HEK293 (cell line): ENCODE measurements at regions not wholly inside any gene's neighbourhood (a gene's known extent, or its start where the extent isn't known, plus 50 kb on each side); places are given as distances from the start of the nearest gene placed in this dataset.

ENCODE experiments used
- CTCF ChIA-PET: fragments of 350-600 bp; formaldehyde crosslinking; extraction: SDS; loops from one replicate; lab custom pipeline; 2021; ENCODE audit warnings: antibody characterized with exemption; lab: Yijun Ruan, JAX
- POLR2A ChIA-PET: fragments of 300-600 bp; formaldehyde crosslinking; extraction: SDS; loops from one replicate; lab custom pipeline; 2020; ENCODE audit warnings: antibody characterized with exemption, inconsistent platforms; lab: Yijun Ruan, JAX
- H3K27ac ChIP-seq: fragments of 200-500 bp; sonication (Bioruptor generic); 2 replicates; pipeline ENCODE4 v1.5.1; 2014; ENCODE audit warnings: low read depth, low read length, control low read depth, inconsistent platforms; ENCODE audit errors: extremely low read depth
- H3K36me3 ChIP-seq, 2 experiments: fragments of 200-500 bp in 1 of 2; sonication (Bioruptor generic) in 1 of 2; 1 replicate in 1 of 2; 2 replicates in 1 of 2; pipeline ENCODE4 v1.5.1; 2014 to 2017; ENCODE audit warnings: inconsistent platforms in 2 of 2, low read length in 2 of 2; ENCODE audit not compliant: control insufficient read depth in 2 of 2, insufficient read depth in 1 of 2
- H3K4me1 ChIP-seq: fragments of 200-500 bp; sonication (Bioruptor generic); 2 replicates; pipeline ENCODE4 v1.5.1; 2014; ENCODE audit warnings: mild to moderate bottlenecking, low read length, inconsistent platforms; ENCODE audit not compliant: control insufficient read depth, insufficient read depth
- H3K4me3 ChIP-seq: 2 replicates; pipeline ENCODE4 v1.5.1; 2011; ENCODE audit warnings: low read depth, mild to moderate bottlenecking, control low read depth, low read length, moderate library complexity
- H3K9me3 ChIP-seq: fragments of 200-500 bp; sonication (Bioruptor generic); 2 replicates; pipeline ENCODE4 v1.5.1; 2014; ENCODE audit warnings: low read depth, low read length, inconsistent platforms; ENCODE audit not compliant: control insufficient read depth, insufficient read depth
- HOXA7 ChIP-seq: sonication (generic); formaldehyde crosslinking; IDR thresholded peaks from 2 replicates; pipeline ENCODE4 v1.8.1; 2022; ENCODE audit warnings: missing genetic modification reagents, borderline replicate concordance
- HOXC10 ChIP-seq: sonication (generic); formaldehyde crosslinking; IDR thresholded peaks from 2 replicates; pipeline ENCODE4 v1.8.1; 2023; ENCODE audit warnings: mild to moderate bottlenecking, missing genetic modification reagents
- HOXD13 ChIP-seq: sonication (generic); formaldehyde crosslinking; IDR thresholded peaks from 2 replicates; pipeline ENCODE4 v1.8.0; 2022; ENCODE audit warnings: missing genetic modification reagents, borderline replicate concordance
- KLF8 ChIP-seq: fragments of 450-650 bp; formaldehyde crosslinking; IDR thresholded peaks from 2 replicates; pipeline ENCODE4 v1.5.1; 2016; ENCODE audit warnings: missing biosample characterization, missing genetic modification characterization
- RBAK ChIP-seq: fragments of 450-650 bp; formaldehyde crosslinking; IDR thresholded peaks from 2 replicates; pipeline ENCODE4 v1.5.1; 2016; ENCODE audit warnings: missing biosample characterization, missing genetic modification characterization
- SP7 ChIP-seq: fragments of 450-650 bp; formaldehyde crosslinking; IDR thresholded peaks from 2 replicates; pipeline ENCODE4 v1.5.1; 2016; ENCODE audit warnings: missing biosample characterization, missing genetic modification characterization
- YY2 ChIP-seq: fragments of 450-650 bp; formaldehyde crosslinking; IDR thresholded peaks from 2 replicates; pipeline ENCODE4 v1.5.1; 2016; ENCODE audit warnings: missing biosample characterization, missing genetic modification characterization
- ZBTB17 ChIP-seq: fragments of 450-650 bp; formaldehyde crosslinking; IDR thresholded peaks from 2 replicates; pipeline ENCODE4 v1.5.1; 2016; ENCODE audit warnings: missing biosample characterization, missing genetic modification characterization
- ZNF302 ChIP-seq: fragments of 450-650 bp; formaldehyde crosslinking; IDR thresholded peaks from 2 replicates; pipeline ENCODE4 v1.5.1; 2016; ENCODE audit warnings: missing biosample characterization, missing genetic modification characterization, low read depth
- ZNF311 ChIP-seq: fragments of 450-650 bp; formaldehyde crosslinking; IDR thresholded peaks from 2 replicates; pipeline ENCODE4 v1.5.1; 2017; ENCODE audit warnings: missing biosample characterization, missing genetic modification characterization, borderline replicate concordance
- ZNF37A ChIP-seq: fragments of 450-650 bp; IDR thresholded peaks from 2 replicates; pipeline ENCODE4 v1.5.1; 2018; ENCODE audit warnings: missing biosample characterization, missing genetic modification characterization
- ZNF426 ChIP-seq: fragments of 450-650 bp; formaldehyde crosslinking; IDR thresholded peaks from 2 replicates; pipeline ENCODE4 v1.5.1; 2017; ENCODE audit warnings: missing biosample characterization, missing genetic modification characterization, mild to moderate bottlenecking, inconsistent platforms, moderate library complexity
- ZNF473 ChIP-seq: fragments of 450-650 bp; formaldehyde crosslinking; IDR thresholded peaks from 2 replicates; pipeline ENCODE4 v1.5.1; 2017; ENCODE audit warnings: missing biosample characterization, missing genetic modification characterization
- ZNF510 ChIP-seq: fragments of 450-650 bp; formaldehyde crosslinking; IDR thresholded peaks from 2 replicates; pipeline ENCODE4 v1.5.1; 2018; ENCODE audit warnings: mild to moderate bottlenecking, missing genetic modification characterization, missing biosample characterization; ENCODE audit not compliant: insufficient replicate concordance
- ZNF521 ChIP-seq: fragments of 450-650 bp; formaldehyde crosslinking; IDR thresholded peaks from 2 replicates; pipeline ENCODE4 v1.5.1; 2017; ENCODE audit warnings: missing biosample characterization, mild to moderate bottlenecking, missing genetic modification characterization
- ZNF549 ChIP-seq: fragments of 450-650 bp; IDR thresholded peaks from 2 replicates; pipeline ENCODE4 v1.5.1; 2018; ENCODE audit warnings: missing biosample characterization, missing genetic modification characterization, mild to moderate bottlenecking, inconsistent platforms, moderate library complexity
- ZNF558 ChIP-seq: fragments of 450-650 bp; formaldehyde crosslinking; IDR thresholded peaks from 2 replicates; pipeline ENCODE4 v1.5.1; 2016; ENCODE audit warnings: missing biosample characterization, missing genetic modification characterization
- ZNF621 ChIP-seq: fragments of 450-650 bp; formaldehyde crosslinking; IDR thresholded peaks from 2 replicates; pipeline ENCODE4 v1.5.1; 2017; ENCODE audit warnings: missing biosample characterization, missing genetic modification characterization
- ZNF629 ChIP-seq: fragments of 450-650 bp; formaldehyde crosslinking; IDR thresholded peaks from 2 replicates; pipeline ENCODE4 v1.5.1; 2017; ENCODE audit warnings: missing biosample characterization, missing genetic modification characterization
- ZNF791 ChIP-seq: fragments of 450-650 bp; formaldehyde crosslinking; IDR thresholded peaks from 2 replicates; pipeline ENCODE4 v1.5.1; 2016; ENCODE audit warnings: missing biosample characterization, missing genetic modification characterization
- TF ChIP-seq, protein P1 (sequence below): fragments of 450-650 bp; formaldehyde crosslinking; IDR thresholded peaks from 2 replicates; pipeline ENCODE4 v1.5.1; 2016; ENCODE audit warnings: missing biosample characterization, missing genetic modification characterization
- TF ChIP-seq, protein P2 (sequence below): fragments of 450-650 bp; formaldehyde crosslinking; IDR thresholded peaks from 2 replicates; pipeline ENCODE4 v1.5.1; 2017; ENCODE audit warnings: missing biosample characterization, missing genetic modification characterization
- TF ChIP-seq, protein P3 (sequence below): fragments of 450-650 bp; formaldehyde crosslinking; IDR thresholded peaks from 2 replicates; pipeline ENCODE4; 2016; ENCODE audit warnings: missing biosample characterization, missing genetic modification characterization
- TF ChIP-seq, protein P4 (sequence below): fragments of 450-650 bp; formaldehyde crosslinking; IDR thresholded peaks from 2 replicates; pipeline ENCODE4 v1.5.1; 2016; ENCODE audit warnings: missing biosample characterization, missing genetic modification characterization
- TF ChIP-seq, protein P5 (sequence below): fragments of 450-650 bp; formaldehyde crosslinking; IDR thresholded peaks from 2 replicates; pipeline ENCODE4 v1.5.1; 2016; ENCODE audit warnings: missing biosample characterization, missing genetic modification characterization

DNA sequence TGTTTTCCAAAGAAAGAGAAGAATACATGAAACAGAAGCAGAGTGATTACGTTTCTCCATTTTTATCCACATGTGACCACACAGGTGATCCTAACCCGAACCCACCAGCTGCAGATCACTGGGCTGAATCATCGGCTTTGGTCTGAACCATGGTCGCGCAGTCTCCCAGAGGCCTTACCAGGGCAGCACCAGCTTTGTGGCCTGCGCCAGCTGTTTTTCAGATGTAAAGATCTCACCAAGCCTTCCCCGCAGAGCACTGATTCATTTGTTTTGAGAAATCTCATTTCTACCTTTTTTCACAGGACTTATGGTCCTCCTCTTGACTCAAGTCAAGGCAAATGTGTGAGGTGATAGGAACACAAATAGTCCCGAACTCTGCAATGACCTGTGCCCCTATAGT, 207.0 kb upstream of the PPP2R2D start:
- Histone ChIP-seq H3K36me3 (no peaks in the 10 kb centered on the region), H3K4me3 (no peak overlapping the region), H3K27ac (no peak overlapping the region), H3K9me3 (no peaks in the 10 kb centered on the region), H3K4me1 (no peaks in the 10 kb centered on the region)
- ChIA-PET POLR2A (no interaction called here), CTCF (no interaction called here)
- TF ChIP-seq HOXA7, result no peak
- TF ChIP-seq ZNF558, result no peak
- TF ChIP-seq, protein P1, sequence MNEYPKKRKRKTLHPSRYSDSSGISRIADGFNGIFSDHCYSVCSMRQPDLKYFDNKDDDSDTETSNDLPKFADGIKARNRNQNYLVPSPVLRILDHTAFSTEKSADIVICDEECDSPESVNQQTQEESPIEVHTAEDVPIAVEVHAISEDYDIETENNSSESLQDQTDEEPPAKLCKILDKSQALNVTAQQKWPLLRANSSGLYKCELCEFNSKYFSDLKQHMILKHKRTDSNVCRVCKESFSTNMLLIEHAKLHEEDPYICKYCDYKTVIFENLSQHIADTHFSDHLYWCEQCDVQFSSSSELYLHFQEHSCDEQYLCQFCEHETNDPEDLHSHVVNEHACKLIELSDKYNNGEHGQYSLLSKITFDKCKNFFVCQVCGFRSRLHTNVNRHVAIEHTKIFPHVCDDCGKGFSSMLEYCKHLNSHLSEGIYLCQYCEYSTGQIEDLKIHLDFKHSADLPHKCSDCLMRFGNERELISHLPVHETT (tag by site-specific recombination), result no peak
- TF ChIP-seq ZNF629 (tag by site-specific recombination), result no peak
- TF ChIP-seq ZNF510 (tag by site-specific recombination), result no peak
- TF ChIP-seq ZNF426 (tag by site-specific recombination), result no peak
- no peak for TF ChIP-seq ZNF521 (tag by site-specific recombination)
- TF ChIP-seq ZNF37A (tag by site-specific recombination), result no peak
- TF ChIP-seq YY2, result no peak
- no peak for TF ChIP-seq KLF8 (tag by site-specific recombination)
- TF ChIP-seq ZNF302 (tag by site-specific recombination), result no peak
- no peak for TF ChIP-seq ZNF311 (tag by site-specific recombination)
- no peak for TF ChIP-seq SP7 (tag by site-specific recombination)
- TF ChIP-seq, protein P2, sequence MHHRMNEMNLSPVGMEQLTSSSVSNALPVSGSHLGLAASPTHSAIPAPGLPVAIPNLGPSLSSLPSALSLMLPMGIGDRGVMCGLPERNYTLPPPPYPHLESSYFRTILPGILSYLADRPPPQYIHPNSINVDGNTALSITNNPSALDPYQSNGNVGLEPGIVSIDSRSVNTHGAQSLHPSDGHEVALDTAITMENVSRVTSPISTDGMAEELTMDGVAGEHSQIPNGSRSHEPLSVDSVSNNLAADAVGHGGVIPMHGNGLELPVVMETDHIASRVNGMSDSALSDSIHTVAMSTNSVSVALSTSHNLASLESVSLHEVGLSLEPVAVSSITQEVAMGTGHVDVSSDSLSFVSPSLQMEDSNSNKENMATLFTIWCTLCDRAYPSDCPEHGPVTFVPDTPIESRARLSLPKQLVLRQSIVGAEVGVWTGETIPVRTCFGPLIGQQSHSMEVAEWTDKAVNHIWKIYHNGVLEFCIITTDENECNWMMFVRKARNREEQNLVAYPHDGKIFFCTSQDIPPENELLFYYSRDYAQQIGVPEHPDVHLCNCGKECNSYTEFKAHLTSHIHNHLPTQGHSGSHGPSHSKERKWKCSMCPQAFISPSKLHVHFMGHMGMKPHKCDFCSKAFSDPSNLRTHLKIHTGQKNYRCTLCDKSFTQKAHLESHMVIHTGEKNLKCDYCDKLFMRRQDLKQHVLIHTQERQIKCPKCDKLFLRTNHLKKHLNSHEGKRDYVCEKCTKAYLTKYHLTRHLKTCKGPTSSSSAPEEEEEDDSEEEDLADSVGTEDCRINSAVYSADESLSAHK (tag by site-specific recombination), result no peak
- TF ChIP-seq HOXC10 (CRISPR knock-in tag), result no peak
- TF ChIP-seq HOXD13 (CRISPR knock-in tag), result no peak
- no peak for TF ChIP-seq ZNF791

DNA sequence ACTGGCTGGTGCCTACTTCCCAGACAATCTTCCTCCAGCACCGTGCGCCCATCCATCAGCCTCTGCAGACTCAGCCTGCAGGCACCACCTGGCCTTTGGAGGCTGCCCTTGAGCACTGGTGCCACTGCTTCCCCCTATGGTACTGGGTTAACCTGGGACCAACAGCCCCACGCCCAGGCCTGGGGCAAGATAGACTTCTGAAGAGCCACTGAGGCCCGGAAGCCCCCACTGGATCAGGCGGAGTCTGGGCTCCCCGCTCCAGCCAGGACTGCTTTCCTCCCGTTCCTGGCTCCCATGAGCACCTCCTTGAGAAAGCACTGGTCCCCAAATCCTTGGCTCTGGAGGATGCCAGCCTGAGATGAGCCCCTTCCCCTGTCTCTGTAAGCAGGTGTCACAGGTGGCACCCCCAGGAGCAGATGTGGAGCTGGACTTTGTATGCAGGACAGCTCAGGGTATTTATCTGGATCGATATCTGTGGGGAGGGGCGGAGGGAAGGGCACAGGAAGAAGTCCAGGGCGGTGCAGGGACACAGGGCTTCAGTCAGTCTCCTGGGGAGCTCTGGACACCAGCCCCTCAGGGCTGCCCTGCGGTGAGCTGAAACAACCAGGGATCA, 206.5 kb upstream of the PPP2R2D start:
- H3K36me3 ChIP-seq, result no peaks in the 10 kb centered on the region
- TF ChIP-seq ZNF549 (tag by site-specific recombination) (no peak), ZBTB17 (tag by site-specific recombination) (no peak), ZNF473 (tag by site-specific recombination) (no peak), ZNF621 (tag by site-specific recombination) (no peak), RBAK (tag by site-specific recombination) (no peak)
- TF ChIP-seq, protein P3, sequence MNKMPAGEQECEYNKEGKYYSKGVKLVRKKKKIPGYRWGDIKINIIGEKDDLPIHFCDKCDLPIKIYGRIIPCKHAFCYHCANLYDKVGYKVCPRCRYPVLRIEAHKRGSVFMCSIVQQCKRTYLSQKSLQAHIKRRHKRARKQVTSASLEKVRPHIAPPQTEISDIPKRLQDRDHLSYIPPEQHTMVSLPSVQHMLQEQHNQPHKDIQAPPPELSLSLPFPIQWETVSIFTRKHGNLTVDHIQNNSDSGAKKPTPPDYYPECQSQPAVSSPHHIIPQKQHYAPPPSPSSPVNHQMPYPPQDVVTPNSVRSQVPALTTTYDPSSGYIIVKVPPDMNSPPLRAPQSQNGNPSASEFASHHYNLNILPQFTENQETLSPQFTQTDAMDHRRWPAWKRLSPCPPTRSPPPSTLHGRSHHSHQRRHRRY (tag by site-specific recombination), result no peak
- TF ChIP-seq, protein P4, sequence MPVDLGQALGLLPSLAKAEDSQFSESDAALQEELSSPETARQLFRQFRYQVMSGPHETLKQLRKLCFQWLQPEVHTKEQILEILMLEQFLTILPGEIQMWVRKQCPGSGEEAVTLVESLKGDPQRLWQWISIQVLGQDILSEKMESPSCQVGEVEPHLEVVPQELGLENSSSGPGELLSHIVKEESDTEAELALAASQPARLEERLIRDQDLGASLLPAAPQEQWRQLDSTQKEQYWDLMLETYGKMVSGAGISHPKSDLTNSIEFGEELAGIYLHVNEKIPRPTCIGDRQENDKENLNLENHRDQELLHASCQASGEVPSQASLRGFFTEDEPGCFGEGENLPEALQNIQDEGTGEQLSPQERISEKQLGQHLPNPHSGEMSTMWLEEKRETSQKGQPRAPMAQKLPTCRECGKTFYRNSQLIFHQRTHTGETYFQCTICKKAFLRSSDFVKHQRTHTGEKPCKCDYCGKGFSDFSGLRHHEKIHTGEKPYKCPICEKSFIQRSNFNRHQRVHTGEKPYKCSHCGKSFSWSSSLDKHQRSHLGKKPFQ (tag by site-specific recombination), result no peak
- TF ChIP-seq, protein P5, sequence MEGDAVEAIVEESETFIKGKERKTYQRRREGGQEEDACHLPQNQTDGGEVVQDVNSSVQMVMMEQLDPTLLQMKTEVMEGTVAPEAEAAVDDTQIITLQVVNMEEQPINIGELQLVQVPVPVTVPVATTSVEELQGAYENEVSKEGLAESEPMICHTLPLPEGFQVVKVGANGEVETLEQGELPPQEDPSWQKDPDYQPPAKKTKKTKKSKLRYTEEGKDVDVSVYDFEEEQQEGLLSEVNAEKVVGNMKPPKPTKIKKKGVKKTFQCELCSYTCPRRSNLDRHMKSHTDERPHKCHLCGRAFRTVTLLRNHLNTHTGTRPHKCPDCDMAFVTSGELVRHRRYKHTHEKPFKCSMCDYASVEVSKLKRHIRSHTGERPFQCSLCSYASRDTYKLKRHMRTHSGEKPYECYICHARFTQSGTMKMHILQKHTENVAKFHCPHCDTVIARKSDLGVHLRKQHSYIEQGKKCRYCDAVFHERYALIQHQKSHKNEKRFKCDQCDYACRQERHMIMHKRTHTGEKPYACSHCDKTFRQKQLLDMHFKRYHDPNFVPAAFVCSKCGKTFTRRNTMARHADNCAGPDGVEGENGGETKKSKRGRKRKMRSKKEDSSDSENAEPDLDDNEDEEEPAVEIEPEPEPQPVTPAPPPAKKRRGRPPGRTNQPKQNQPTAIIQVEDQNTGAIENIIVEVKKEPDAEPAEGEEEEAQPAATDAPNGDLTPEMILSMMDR (tag by site-specific recombination), result no peak
- no peaks in the 10 kb centered on the region for H3K9me3 ChIP-seq
- no peaks in the 10 kb centered on the region for H3K4me1 ChIP-seq
- ChIA-PET CTCF (no interaction called here), POLR2A (no interaction called here)
- H3K4me3 ChIP-seq, result no peak overlapping the region
- H3K27ac ChIP-seq, result no peak overlapping the region
